Breast epithelium (tissue), 3 donors: ENCODE measurements at regions not wholly inside any gene's neighbourhood (a gene's known extent, or its start where the extent isn't known, plus 50 kb on each side); places are given as distances from the start of the nearest gene placed in this dataset.

Experiments
- POLR2A ChIP-seq: fragments of 450-650 bp; IDR thresholded peaks from one replicate; pipeline ENCODE4 v1.6.1; 2016; ENCODE audit warnings: antibody characterized with exemption, mild to moderate bottlenecking, moderate library complexity
- TF ChIP-seq, protein P1 (sequence below), 3 donors: fragments of 450-650 bp; IDR thresholded peaks; one replicate each; pipeline ENCODE4 v1.5.1; 2016 to 2017; ENCODE audit warnings: antibody characterized with exemption in 3 of 3, mild to moderate bottlenecking in 3 of 3, moderate library complexity in 3 of 3

DNA sequence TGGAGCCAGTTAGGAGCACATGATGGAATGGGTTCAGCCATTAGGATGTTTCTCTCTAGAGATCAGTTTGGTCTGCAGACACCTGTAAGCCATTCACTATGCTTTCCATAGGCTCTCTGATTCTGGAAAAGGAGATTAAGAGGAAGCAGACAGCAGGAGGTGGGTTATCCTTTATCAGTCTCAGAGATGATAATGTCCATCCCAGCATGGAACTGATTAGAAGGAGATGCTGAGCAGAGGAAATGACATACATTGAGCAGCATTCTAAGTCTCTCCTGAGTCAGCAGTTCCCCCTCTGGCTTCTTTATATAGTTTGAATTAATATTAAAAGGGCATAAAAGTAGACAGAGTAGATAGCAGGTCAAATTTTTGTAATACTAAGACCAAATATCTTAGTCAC is 591.1 kb downstream of the GBE1 start:
- no peak for TF ChIP-seq POLR2A
- TF ChIP-seq, protein P1, sequence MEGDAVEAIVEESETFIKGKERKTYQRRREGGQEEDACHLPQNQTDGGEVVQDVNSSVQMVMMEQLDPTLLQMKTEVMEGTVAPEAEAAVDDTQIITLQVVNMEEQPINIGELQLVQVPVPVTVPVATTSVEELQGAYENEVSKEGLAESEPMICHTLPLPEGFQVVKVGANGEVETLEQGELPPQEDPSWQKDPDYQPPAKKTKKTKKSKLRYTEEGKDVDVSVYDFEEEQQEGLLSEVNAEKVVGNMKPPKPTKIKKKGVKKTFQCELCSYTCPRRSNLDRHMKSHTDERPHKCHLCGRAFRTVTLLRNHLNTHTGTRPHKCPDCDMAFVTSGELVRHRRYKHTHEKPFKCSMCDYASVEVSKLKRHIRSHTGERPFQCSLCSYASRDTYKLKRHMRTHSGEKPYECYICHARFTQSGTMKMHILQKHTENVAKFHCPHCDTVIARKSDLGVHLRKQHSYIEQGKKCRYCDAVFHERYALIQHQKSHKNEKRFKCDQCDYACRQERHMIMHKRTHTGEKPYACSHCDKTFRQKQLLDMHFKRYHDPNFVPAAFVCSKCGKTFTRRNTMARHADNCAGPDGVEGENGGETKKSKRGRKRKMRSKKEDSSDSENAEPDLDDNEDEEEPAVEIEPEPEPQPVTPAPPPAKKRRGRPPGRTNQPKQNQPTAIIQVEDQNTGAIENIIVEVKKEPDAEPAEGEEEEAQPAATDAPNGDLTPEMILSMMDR (IDR thresholded peaks at IDR 0.05), result no peak
